ENCODE measurements at regions not wholly inside any gene's neighbourhood (a gene's known extent, or its start where the extent isn't known, plus 50 kb on each side); places are given as distances from the start of the nearest gene placed in this dataset.

- no peak overlapping the region for H3K4me3 ChIP-seq (replicated peaks; ENCODE audit: insufficient read depth, low read length)
- H3K27me3 ChIP-seq (ENCODE audit: insufficient read depth, poor library complexity, severe bottlenecking) = no peaks in the 10 kb centered on the region
- H3K27ac ChIP-seq (replicated peaks) = no peak overlapping the region
- no peak for TF ChIP-seq GABPA (IDR thresholded peaks at IDR 0.05; ENCODE audit: low read depth)
- TF ChIP-seq CTCF (IDR thresholded peaks at IDR 0.05; ENCODE audit: insufficient read depth, low read length) = no peak
- no peak for TF ChIP-seq REST (IDR thresholded peaks at IDR 0.05; ENCODE audit: insufficient replicate concordance, low read depth)
- TF ChIP-seq SPI1 (IDR thresholded peaks at IDR 0.05; ENCODE audit: borderline replicate concordance, low read depth) = no peak
- TF ChIP-seq POLR2AphosphoS5 (IDR thresholded peaks at IDR 0.05; ENCODE audit: low read depth) = no peak
- no peak for DNase-seq (ENCODE audit: low read depth in 1 of 2, low spot score in 1 of 2)
Measured at GRCh38 chr14:83485591-83485990, 1951.9 kb upstream of the SEL1L start.

GRCh38 chr14:83491091-83491490 lies 1957.4 kb upstream of the SEL1L start:
- no peak for TF ChIP-seq CTCF (IDR thresholded peaks at IDR 0.05; ENCODE audit: insufficient read depth, low read length)
- no peak for TF ChIP-seq POLR2AphosphoS5 (IDR thresholded peaks at IDR 0.05; ENCODE audit: low read depth)
- TF ChIP-seq SPI1 (IDR thresholded peaks at IDR 0.05; ENCODE audit: borderline replicate concordance, low read depth) = no peak
- no peak for TF ChIP-seq REST (IDR thresholded peaks at IDR 0.05; ENCODE audit: insufficient replicate concordance, low read depth)
- TF ChIP-seq GABPA (IDR thresholded peaks at IDR 0.05; ENCODE audit: low read depth) = no peak
- Histone ChIP-seq H3K27me3 (ENCODE audit: insufficient read depth, poor library complexity, severe bottlenecking) (no peaks in the 10 kb centered on the region), H3K4me3 (replicated peaks; ENCODE audit: insufficient read depth, low read length) (no peak overlapping the region), H3K27ac (replicated peaks) (no peak overlapping the region)
- DNase-seq (ENCODE audit: low read depth in 1 of 2, low spot score in 1 of 2) = no peak

- Histone ChIP-seq H3K4me3 (replicated peaks; ENCODE audit: insufficient read depth, low read length) (no peak overlapping the region), H3K27me3 (ENCODE audit: insufficient read depth, poor library complexity, severe bottlenecking) (no peaks in the 10 kb centered on the region), H3K27ac (replicated peaks) (no peak overlapping the region)
- TF ChIP-seq GABPA (IDR thresholded peaks at IDR 0.05; ENCODE audit: low read depth) = no peak
- TF ChIP-seq REST (IDR thresholded peaks at IDR 0.05; ENCODE audit: insufficient replicate concordance, low read depth) = no peak
- no peak for TF ChIP-seq POLR2AphosphoS5 (IDR thresholded peaks at IDR 0.05; ENCODE audit: low read depth)
- no peak for TF ChIP-seq SPI1 (IDR thresholded peaks at IDR 0.05; ENCODE audit: borderline replicate concordance, low read depth)
- TF ChIP-seq CTCF (IDR thresholded peaks at IDR 0.05; ENCODE audit: insufficient read depth, low read length) = no peak
- DNase-seq (ENCODE audit: low read depth in 1 of 2, low spot score in 1 of 2) = no peak
Measured at GRCh38 chr14:83520837-83521236, 1987.2 kb upstream of the SEL1L start.
